CD4-positive, alpha-beta memory T cell (primary cell): ENCODE measurements at regions not wholly inside any gene's neighbourhood (a gene's known extent, or its start where the extent isn't known, plus 50 kb on each side); places are given as distances from the start of the nearest gene placed in this dataset.

Experiments used
- CTCF ChIA-PET: fragments of 350-600 bp; sonication (Branson Sonifier 250); formaldehyde crosslinking; loops from one replicate; lab custom pipeline; 2021; ENCODE audit warnings: inconsistent platforms; ENCODE audit not compliant: partially characterized antibody; lab: Charles Lee
- POLR2A ChIA-PET: fragments of 350-600 bp; sonication (Branson Sonifier 250); formaldehyde crosslinking; loops from one replicate; lab custom pipeline; 2021; ENCODE audit not compliant: partially characterized antibody; lab: Charles Lee
- DNase-seq, 5 donors: peaks; one replicate each; pipeline versions ENCODE4 v3.0.0 to v3.0.0-alpha.2; 2020 to 2022; ENCODE audit warnings: mixed read lengths in 1 of 5
- H3K27ac ChIP-seq: one replicate; pipeline ENCODE4 v1.7.0; 2013; ENCODE audit warnings: low read depth, low read length
- H3K27me3 ChIP-seq: 2 replicates; pipeline ENCODE4 v1.7.0; 2013; ENCODE audit warnings: mild to moderate bottlenecking, low read length, moderate library complexity; ENCODE audit not compliant: insufficient read depth
- H3K36me3 ChIP-seq: 2 replicates; pipeline ENCODE4 v1.7.0; 2013; ENCODE audit warnings: mild to moderate bottlenecking, low read length, moderate library complexity; ENCODE audit not compliant: insufficient read depth
- H3K4me1 ChIP-seq: 2 replicates; pipeline ENCODE4 v1.7.0; 2013; ENCODE audit warnings: mild to moderate bottlenecking, low read length, moderate library complexity; ENCODE audit not compliant: insufficient read depth
- H3K4me3 ChIP-seq, 2 donors: one replicate each; pipeline ENCODE4 v1.7.0; 2013; ENCODE audit warnings: low read length in 2 of 2, mild to moderate bottlenecking in 1 of 2
- H3K9me3 ChIP-seq, 2 donors: one replicate each; pipeline ENCODE4 v1.7.0; 2013; ENCODE audit warnings: low read length in 2 of 2, control low read depth in 1 of 2; ENCODE audit not compliant: control insufficient read depth in 1 of 2
- H3K27ac Mint-ChIP-seq, 7 donors: one replicate each; pipeline ENCODE4 v1.8.0; 2020 to 2021; ENCODE audit warnings: mixed read lengths in 7 of 7, mild to moderate bottlenecking in 6 of 7, inconsistent platforms in 3 of 7, moderate library complexity in 3 of 7
- H3K27me3 Mint-ChIP-seq, 2 donors: one replicate each; pipeline ENCODE4 v1.8.0; 2020 to 2021; ENCODE audit warnings: mixed read lengths in 2 of 2
- H3K36me3 Mint-ChIP-seq, 2 donors: one replicate each; pipeline ENCODE4 v1.8.0; 2020 to 2021; ENCODE audit warnings: mixed read lengths in 2 of 2, inconsistent platforms in 1 of 2, mild to moderate bottlenecking in 1 of 2
- H3K4me1 Mint-ChIP-seq, 4 donors: one replicate each; pipeline ENCODE4 v1.8.0; 2020 to 2021; ENCODE audit warnings: mixed read lengths in 4 of 4, mild to moderate bottlenecking in 1 of 4
- H3K4me3 Mint-ChIP-seq, 8 donors: one replicate each; pipeline ENCODE4 v1.8.0; 2020 to 2021; ENCODE audit warnings: mixed read lengths in 8 of 8, mild to moderate bottlenecking in 7 of 8, moderate library complexity in 6 of 8, inconsistent platforms in 3 of 8
- H3K9me3 Mint-ChIP-seq, 8 donors: one replicate each; pipeline ENCODE4 v1.8.0; 2020 to 2021; ENCODE audit warnings: mixed read lengths in 8 of 8, mild to moderate bottlenecking in 5 of 8, inconsistent platforms in 3 of 8, moderate library complexity in 1 of 8
- intact Hi-C: fragments of 100-400 bp; cut with micrococcal nuclease; formaldehyde crosslinking; loops from one replicate; pipeline ENCODE4 v1.15.1; 2023

- Histone ChIP-seq H3K9me3 (no peaks in the 10 kb centered on the region), H3K36me3 (no peaks in the 10 kb centered on the region), H3K27ac (no peak overlapping the region), H3K27me3 (no peaks in the 10 kb centered on the region), H3K4me3 (no peak overlapping the region), H3K4me1 (peaks cover 20% of the 10 kb centered on the region)
- H3K4me1 Mint-ChIP-seq = peaks cover 24 to 31% (median 27%) of the 10 kb centered on the region in 4 donors
- DNase-seq = no peak
- peak overlapping the region in 1 of 8 donors; percentile 21 for H3K4me3 Mint-ChIP-seq
- intact Hi-C loops = no loop called here
- CTCF ChIA-PET = no interaction called here
- peaks cover 0 to 5% (median 0%) of the 10 kb centered on the region in 8 donors for H3K9me3 Mint-ChIP-seq
- POLR2A ChIA-PET = interaction anchor here (1.3 kb wide), 1 partner anchor 131 kb away, joined by 7 read pairs; no protein-coding TSS in a partner anchor
- no peaks in the 10 kb centered on the region for H3K27me3 Mint-ChIP-seq
- H3K27ac Mint-ChIP-seq = peak overlapping the region in 1 of 7 donors; percentile 2
- no peaks in the 10 kb centered on the region for H3K36me3 Mint-ChIP-seq
Observed at GRCh38 chr7:17168416-17168815, 130.0 kb upstream of the AHR start.

GRCh38 chr7:17171427-17171826 is 127.0 kb upstream of the AHR start:
- no peaks in the 10 kb centered on the region for H3K36me3 Mint-ChIP-seq
- ChIA-PET CTCF (no interaction called here), POLR2A (no interaction called here)
- H3K4me1 ChIP-seq = peaks cover 20% of the 10 kb centered on the region
- H3K27me3 Mint-ChIP-seq = no peaks in the 10 kb centered on the region
- H3K9me3 Mint-ChIP-seq = peaks cover 0 to 5% (median 0%) of the 10 kb centered on the region in 8 donors
- intact Hi-C loops = no loop called here
- no peak for DNase-seq
- no peak overlapping the region for H3K4me3 ChIP-seq
- H3K27ac ChIP-seq = no peak overlapping the region
- no peaks in the 10 kb centered on the region for H3K9me3 ChIP-seq
- no peak overlapping the region for H3K4me3 Mint-ChIP-seq
- no peak overlapping the region for H3K27ac Mint-ChIP-seq
- no peaks in the 10 kb centered on the region for H3K36me3 ChIP-seq
- no peaks in the 10 kb centered on the region for H3K27me3 ChIP-seq
- peaks cover 21 to 23% (median 23%) of the 10 kb centered on the region in 4 donors for H3K4me1 Mint-ChIP-seq

- Mint-ChIP-seq H3K4me3 (no peak overlapping the region), H3K27me3 (no peaks in the 10 kb centered on the region), H3K27ac (no peak overlapping the region), H3K4me1 (no peaks in the 10 kb centered on the region), H3K36me3 (no peaks in the 10 kb centered on the region), H3K9me3 (peaks cover 0 to 5% (median 0%) of the 10 kb centered on the region in 8 donors)
- ChIA-PET CTCF (interaction anchor here (1.3 kb wide), 1 partner anchor 126 kb away, joined by 3 read pairs; no protein-coding TSS in a partner anchor), POLR2A (no interaction called here)
- no peak overlapping the region for H3K4me3 ChIP-seq
- DNase-seq = no peak
- intact Hi-C loops = no loop called here
- no peaks in the 10 kb centered on the region for H3K27me3 ChIP-seq
- no peak overlapping the region for H3K27ac ChIP-seq
- no peaks in the 10 kb centered on the region for H3K36me3 ChIP-seq
- no peaks in the 10 kb centered on the region for H3K9me3 ChIP-seq
- no peaks in the 10 kb centered on the region for H3K4me1 ChIP-seq
Observed at GRCh38 chr7:17176371-17177032, 122.0 kb upstream of the AHR start.

- DNase-seq = no peak
- H3K4me3 ChIP-seq = no peak overlapping the region
- no peaks in the 10 kb centered on the region for H3K36me3 ChIP-seq
- Mint-ChIP-seq H3K4me1 (peaks cover 0 to 2% (median under 1%) of the 10 kb centered on the region in 4 donors), H3K36me3 (peaks cover 0 to 4% of the 10 kb centered on the region in 2 donors), H3K9me3 (peaks cover 0 to 3% (median 0%) of the 10 kb centered on the region in 8 donors), H3K27me3 (no peaks in the 10 kb centered on the region), H3K4me3 (no peak overlapping the region), H3K27ac (no peak overlapping the region)
- ChIA-PET CTCF (interaction anchor here (1.9 kb wide), 1 partner anchor 17 kb away, joined by 5 read pairs; no protein-coding TSS in a partner anchor), POLR2A (no interaction called here)
- H3K27ac ChIP-seq = no peak overlapping the region
- H3K4me1 ChIP-seq = no peaks in the 10 kb centered on the region
- no peaks in the 10 kb centered on the region for H3K9me3 ChIP-seq
- no peaks in the 10 kb centered on the region for H3K27me3 ChIP-seq
- intact Hi-C loops = no loop called here
Observed at GRCh38 chr7:17178545-17178944, 119.9 kb upstream of the AHR start.

- Mint-ChIP-seq H3K4me1 (peaks cover 6 to 10% (median 8%) of the 10 kb centered on the region in 4 donors), H3K36me3 (peaks cover 0 to 4% of the 10 kb centered on the region in 2 donors), H3K4me3 (no peak overlapping the region), H3K27ac (no peak overlapping the region), H3K9me3 (peaks cover 0 to 3% (median 0%) of the 10 kb centered on the region in 8 donors), H3K27me3 (no peaks in the 10 kb centered on the region)
- no peaks in the 10 kb centered on the region for H3K36me3 ChIP-seq
- H3K4me1 ChIP-seq = peaks cover 11% of the 10 kb centered on the region
- CTCF ChIA-PET = no interaction called here
- H3K4me3 ChIP-seq = no peak overlapping the region
- no peak for DNase-seq
- H3K27ac ChIP-seq = no peak overlapping the region
- POLR2A ChIA-PET = no interaction called here
- H3K9me3 ChIP-seq = no peaks in the 10 kb centered on the region
- intact Hi-C loops = no loop called here
- no peaks in the 10 kb centered on the region for H3K27me3 ChIP-seq
Observed at GRCh38 chr7:17181482-17181881, 117.0 kb upstream of the AHR start.

GRCh38 chr7:17183630-17184328 is 114.7 kb upstream of the AHR start:
- intact Hi-C loops = no loop called here
- Mint-ChIP-seq H3K4me1 (peaks cover 7 to 12% (median 11%) of the 10 kb centered on the region in 4 donors), H3K9me3 (peaks cover 0 to 3% (median 0%) of the 10 kb centered on the region in 8 donors), H3K36me3 (peaks cover 0 to 4% of the 10 kb centered on the region in 2 donors), H3K27me3 (no peaks in the 10 kb centered on the region), H3K4me3 (no peak overlapping the region), H3K27ac (no peak overlapping the region)
- ChIA-PET POLR2A (no interaction called here), CTCF (interaction anchor here (0.7 to 1.0 kb wide), 2 partner anchors 118 to 536 kb away, joined by 3 read pairs; no protein-coding TSS in a partner anchor)
- DNase-seq = no peak
- H3K4me1 ChIP-seq = peaks cover 11% of the 10 kb centered on the region
- no peak overlapping the region for H3K27ac ChIP-seq
- no peaks in the 10 kb centered on the region for H3K36me3 ChIP-seq
- no peaks in the 10 kb centered on the region for H3K9me3 ChIP-seq
- H3K4me3 ChIP-seq = no peak overlapping the region
- H3K27me3 ChIP-seq = no peaks in the 10 kb centered on the region
